ENCODE measurements at regions not wholly inside any gene's neighbourhood (a gene's known extent, or its start where the extent isn't known, plus 50 kb on each side); places are given as distances from the start of the nearest gene placed in this dataset.

- TF ChIP-seq POLR2A (IDR thresholded peaks at IDR 0.05; ENCODE audit: low read depth, low read length) (no peak), CHD1 (IDR thresholded peaks at IDR 0.05; ENCODE audit: low read depth, low read length) (no peak), CTCF (conservative IDR thresholded peaks at IDR 0.05; ENCODE audit: low read depth, low read length) (no peak), BHLHE40 (IDR thresholded peaks at IDR 0.05; ENCODE audit: low read depth, low read length) (no peak), RFX5 (IDR thresholded peaks at IDR 0.05; ENCODE audit: low read depth, low read length) (no peak)
- TF ChIP-seq, protein P1, sequence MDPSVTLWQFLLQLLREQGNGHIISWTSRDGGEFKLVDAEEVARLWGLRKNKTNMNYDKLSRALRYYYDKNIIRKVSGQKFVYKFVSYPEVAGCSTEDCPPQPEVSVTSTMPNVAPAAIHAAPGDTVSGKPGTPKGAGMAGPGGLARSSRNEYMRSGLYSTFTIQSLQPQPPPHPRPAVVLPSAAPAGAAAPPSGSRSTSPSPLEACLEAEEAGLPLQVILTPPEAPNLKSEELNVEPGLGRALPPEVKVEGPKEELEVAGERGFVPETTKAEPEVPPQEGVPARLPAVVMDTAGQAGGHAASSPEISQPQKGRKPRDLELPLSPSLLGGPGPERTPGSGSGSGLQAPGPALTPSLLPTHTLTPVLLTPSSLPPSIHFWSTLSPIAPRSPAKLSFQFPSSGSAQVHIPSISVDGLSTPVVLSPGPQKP (IDR thresholded peaks at IDR 0.05; ENCODE audit: borderline replicate concordance, low read depth, low read length) = no peak
These were observed 659.2 kb downstream of the HDGFL1 start for GRCh38 chr6:23228439-23229024.
